ENCODE measurements at regions not wholly inside any gene's neighbourhood (a gene's known extent, or its start where the extent isn't known, plus 50 kb on each side); places are given as distances from the start of the nearest gene placed in this dataset.

GRCh38 chr5:28957450-28957849 is 1919.1 kb upstream of the CDH9 start:
- no peak overlapping the region for H2AFZ ChIP-seq (ENCODE audit: low read depth)
- POLR2A ChIA-PET: no interaction called here

More at GRCh38 chr5:28957450-28957849, 1919.1 kb upstream of the CDH9 start:
- Histone ChIP-seq H4K20me1 (ENCODE audit: insufficient read depth) (no peaks in the 10 kb centered on the region), H3K79me2 (ENCODE audit: insufficient read depth) (no peaks in the 10 kb centered on the region), H3K27ac (ENCODE audit: low read depth in 2 of 2, low read length in 1 of 2) (no peak overlapping the region), H3K9me3 (no peaks in the 10 kb centered on the region), H3K4me1 (ENCODE audit: control insufficient read depth in 1 of 2, insufficient read depth in 2 of 2, low read depth in 1 of 2, low read length in 1 of 2) (no peaks in the 10 kb centered on the region), H3K9ac (no peak overlapping the region), H3K4me3 (ENCODE audit: low read depth in 2 of 2, low read length in 1 of 2) (no peak overlapping the region), H3K4me2 (no peak overlapping the region), H3K36me3 (replicated peaks in 1 of 2; ENCODE audit: control insufficient read depth in 1 of 2, insufficient read depth in 2 of 2, low read length in 1 of 2) (no peaks in the 10 kb centered on the region), H3K9me2 (no peaks in the 10 kb centered on the region; the same call in 1 of the 2 replicates), H3K27me3 (ENCODE audit: insufficient read depth) (no peaks in the 10 kb centered on the region), H3F3A (replicated peaks; ENCODE audit: insufficient read depth) (no peaks in the 10 kb centered on the region)
- TF ChIP-seq USF2 (IDR thresholded peaks at IDR 0.05; ENCODE audit: borderline replicate concordance, low read depth, low read length) (no peak), REST (IDR thresholded peaks at IDR 0.05; ENCODE audit: low read depth, low read length) (no peak), EZH2phosphoT487 (IDR thresholded peaks at IDR 0.05; ENCODE audit: borderline replicate concordance, low read depth) (no peak), PBX3 (IDR thresholded peaks at IDR 0.05) (no peak), NRF1 (IDR thresholded peaks at IDR 0.05; ENCODE audit: low read depth, low read length) (no peak), YY1 (IDR thresholded peaks at IDR 0.05; ENCODE audit: low read depth) (no peak), RXRA (IDR thresholded peaks at IDR 0.05; ENCODE audit: borderline replicate concordance, low read depth) (no peak), SMC3 (IDR thresholded peaks at IDR 0.05; ENCODE audit: low read depth, low read length) (no peak), TAF1 (IDR thresholded peaks at IDR 0.05; ENCODE audit: borderline replicate concordance, low read depth, low read length) (no peak), SIN3A (IDR thresholded peaks at IDR 0.05; ENCODE audit: borderline replicate concordance, low read depth, low read length) (no peak), MXI1 (IDR thresholded peaks at IDR 0.05; ENCODE audit: low read depth, low read length) (no peak), POLR2AphosphoS5 (IDR thresholded peaks at IDR 0.05; ENCODE audit: low read depth, low read length) (no peak), ELF1 (IDR thresholded peaks at IDR 0.05) (no peak), RCOR1 (IDR thresholded peaks at IDR 0.05; ENCODE audit: low read length) (no peak), IRF3 (IDR thresholded peaks at IDR 0.05; ENCODE audit: low read depth, low read length) (no peak)
- CTCF ChIA-PET: no interaction called here
- DNase-seq: no peak

Measured in SK-N-SH (cell line).